HepG2 (cell line): ENCODE measurements at regions not wholly inside any gene's neighbourhood (a gene's known extent, or its start where the extent isn't known, plus 50 kb on each side); places are given as distances from the start of the nearest gene placed in this dataset.

Experiments used
- ATAC-seq: fragments of 200-7000 bp; cut with Tn5 transposase; 3 replicates; pipeline ENCODE4 v1.9.1; 2020; ENCODE audit warnings: mild to moderate bottlenecking, moderate library complexity
- BruUV-seq: library from RNA; stranded (reverse); fragments of 400-500 nt; replicated peaks from 2 replicates; lab custom pipeline; 2021; lab: Mats Ljungman, UMichigan
- CTCF ChIA-PET: fragments of 300-600 bp; formaldehyde crosslinking; extraction: SDS; loops from one replicate; lab custom pipeline; 2021; ENCODE audit warnings: low total read pairs, inconsistent platforms, low intra/inter-chr PET ratio; lab: Yijun Ruan, JAX
- POLR2A ChIA-PET: fragments of 350-600 bp; sonication (Branson Sonifier 250); formaldehyde crosslinking; loops from one replicate; lab custom pipeline; 2020; ENCODE audit warnings: antibody characterized with exemption, inconsistent platforms; lab: Yijun Ruan, JAX
- DNase-seq: peaks from one replicate; pipeline ENCODE4 v3.0.0-alpha.2; 2015; ENCODE audit warnings: low spot score
- FAIRE-seq: peaks from 3 replicates; lab custom pipeline; 2011; peaks lifted over from hg19 to GRCh38; lab: Jason Lieb, UNC
- H2AFZ ChIP-seq: one replicate; pipeline ENCODE4 v1.6.1; 2011; ENCODE audit warnings: low read length, inconsistent platforms
- H3K27ac ChIP-seq: fragments of 300-600 bp; 3 replicates; pipeline ENCODE4 v1.8.0; 2011; ENCODE audit warnings: mixed run types, mild to moderate bottlenecking, mixed read lengths, low read length, inconsistent platforms; ENCODE audit not compliant: insufficient read depth; ENCODE audit errors: extremely low read length
- H3K27me3 ChIP-seq, 2 experiments: fragments of 200-600 bp in 1 of 2; 2 replicates in 1 of 2; 3 replicates in 1 of 2; pipeline versions ENCODE4 v1.6.0 to v1.8.0; 2011; ENCODE audit warnings: low read length in 2 of 2, mild to moderate bottlenecking in 2 of 2, moderate library complexity in 2 of 2, inconsistent platforms in 1 of 2; ENCODE audit not compliant: insufficient read depth in 2 of 2, control insufficient read depth in 1 of 2
- H3K36me3 ChIP-seq, 2 experiments: fragments of 200-600 bp in 1 of 2; replicated peaks in 1 of 2; 2 replicates in 1 of 2; 3 replicates in 1 of 2; pipeline versions ENCODE4 v1.5.1 to v1.8.0; 2011; ENCODE audit warnings: low read length in 2 of 2, inconsistent platforms in 1 of 2; ENCODE audit not compliant: insufficient read depth in 2 of 2, control insufficient read depth in 1 of 2
- H3K4me1 ChIP-seq: 2 replicates; pipeline ENCODE4 v1.5.1; 2012; ENCODE audit warnings: low read length, inconsistent platforms; ENCODE audit not compliant: insufficient read depth
- H3K4me2 ChIP-seq: 2 replicates; pipeline ENCODE4 v1.6.0; 2011; ENCODE audit warnings: low read depth, low read length, inconsistent platforms
- H3K4me3 ChIP-seq, 3 experiments: fragments of 200-600 bp in 1 of 3; sonication (generic), shearing (Covaris generic) in 1 of 3; replicated peaks in 1 of 3; 2 replicates each; pipeline ENCODE4 v1.5.1; 2011 to 2016; ENCODE audit warnings: low read length in 3 of 3, inconsistent platforms in 2 of 3, low read depth in 2 of 3, mild to moderate bottlenecking in 2 of 3, control low read depth in 1 of 3, mixed read lengths in 1 of 3; ENCODE audit not compliant: insufficient read depth in 1 of 3
- H3K79me2 ChIP-seq: one replicate; pipeline ENCODE4 v1.6.1; 2011; ENCODE audit warnings: low read length, inconsistent platforms; ENCODE audit not compliant: insufficient read depth
- H3K9ac ChIP-seq: 2 replicates; pipeline ENCODE4 v1.6.0; 2011; ENCODE audit warnings: mild to moderate bottlenecking, low read depth, low read length, inconsistent platforms; ENCODE audit not compliant: insufficient read depth
- H3K9me3 ChIP-seq: 2 replicates; pipeline ENCODE4 v1.5.1; 2012; ENCODE audit warnings: mild to moderate bottlenecking, low read length
- H4K20me1 ChIP-seq: 2 replicates; pipeline ENCODE4 v1.6.0; 2011; ENCODE audit warnings: inconsistent platforms, mild to moderate bottlenecking, low read length, moderate library complexity; ENCODE audit not compliant: insufficient read depth
- DR1 ChIP-seq: sonication (generic); formaldehyde crosslinking; IDR thresholded peaks from 2 replicates; pipeline ENCODE4 v1.8.0; 2021; ENCODE audit warnings: mild to moderate bottlenecking, missing genetic modification reagents, inconsistent platforms
- KDM1A ChIP-seq: IDR thresholded peaks from 2 replicates; pipeline ENCODE4 v1.6.1; 2016; ENCODE audit warnings: missing compliant biosample characterization
- LCORL ChIP-seq, 2 experiments: fragments of 450-650 bp in 1 of 2; sonication (generic) in 1 of 2; formaldehyde crosslinking in 1 of 2; IDR thresholded peaks; 2 replicates each; pipeline versions ENCODE4 v1.5.0 to v1.6.1; 2017 to 2020; ENCODE audit warnings: antibody characterized with exemption in 1 of 2, missing genetic modification reagents in 1 of 2
- SMC3 ChIP-seq: IDR thresholded peaks from 2 replicates; pipeline ENCODE4 v1.6.1; 2011; ENCODE audit warnings: low read length, improper control_type of control experiment
- SSRP1 ChIP-seq: IDR thresholded peaks from 2 replicates; pipeline ENCODE4 v1.6.1; 2016; ENCODE audit warnings: control low read depth
- STAG1 ChIP-seq: sonication (generic); formaldehyde crosslinking; IDR thresholded peaks from 2 replicates; pipeline ENCODE4 v1.4.0; 2020; ENCODE audit warnings: missing genetic modification reagents
- TBP ChIP-seq: sonication (generic); formaldehyde crosslinking; IDR thresholded peaks from 2 replicates; pipeline ENCODE4 v1.5.0; 2020; ENCODE audit warnings: missing genetic modification reagents
- ZNF552 ChIP-seq: sonication (generic); formaldehyde crosslinking; IDR thresholded peaks from 2 replicates; pipeline ENCODE4 v1.9.0; 2022; ENCODE audit warnings: missing genetic modification reagents, mild to moderate bottlenecking, borderline replicate concordance
- WGBS: methylation state at CpG from one replicate; pipeline ENCODE4 v1.1.6; 2017; ENCODE audit warnings: low lambda C conversion rate; 5-methylcytosine and 5-hydroxymethylcytosine counted together
- in situ Hi-C: cut with HindIII; loops from 2 replicates; pipeline ENCODE4 v1.10.0; 2017; ENCODE audit warnings: low pct_unique_long_range_greater_than_20kb; ENCODE audit not compliant: extremely low pct_ligation_motif_present
- intact Hi-C: fragments of 100-400 bp; cut with micrococcal nuclease; formaldehyde crosslinking; loops from one replicate; pipeline ENCODE4 v1.10.0; 2022; ENCODE audit not compliant: unreplicated experiment
- TF ChIP-seq, protein P1 (sequence below): sonication (generic); formaldehyde crosslinking; IDR thresholded peaks from 2 replicates; pipeline ENCODE4 v1.5.0; 2020; ENCODE audit warnings: mild to moderate bottlenecking, missing genetic modification reagents, moderate library complexity

- H3K27me3 ChIP-seq: no peaks in the 10 kb centered on the region
- H3K9ac ChIP-seq: no peak overlapping the region
- no peaks in the 10 kb centered on the region for H3K79me2 ChIP-seq
- ATAC-seq: peak; percentile 82
- H4K20me1 ChIP-seq: no peaks in the 10 kb centered on the region
- no peak for FAIRE-seq
- in situ Hi-C loops: no loop called here
- no peak overlapping the region for H3K4me2 ChIP-seq
- CTCF ChIA-PET: no interaction called here
- POLR2A ChIA-PET: no interaction called here
- no peak for DNase-seq
- no peak overlapping the region for H3K4me3 ChIP-seq
- no peak for TF ChIP-seq KDM1A
- TF ChIP-seq SSRP1 (CRISPR knock-in tag): no peak
- TF ChIP-seq DR1 (CRISPR knock-in tag): no peak
- no peak for TF ChIP-seq TBP (CRISPR knock-in tag)
- no peak overlapping the region for H2AFZ ChIP-seq
- WGBS: 7% methylated on average over 5 of the region's 5 CpGs
- no peaks in the 10 kb centered on the region for H3K36me3 ChIP-seq
- intact Hi-C loops: no loop called here
- no TSS peak for BruUV-seq
- H3K27ac ChIP-seq: no peak overlapping the region
- H3K4me1 ChIP-seq: no peaks in the 10 kb centered on the region
- H3K9me3 ChIP-seq: no peaks in the 10 kb centered on the region
These were observed 913.7 kb upstream of the ACVR2A start for GRCh38 chr2:146931109-146931508.

GRCh38 chr2:146927080-146927711, 917.6 kb upstream of the ACVR2A start:
- 3% methylated on average over 3 of the region's 3 CpGs for WGBS
- H3K4me3 ChIP-seq: no peak overlapping the region
- no peaks in the 10 kb centered on the region for H3K4me1 ChIP-seq
- no peaks in the 10 kb centered on the region for H3K79me2 ChIP-seq
- H2AFZ ChIP-seq: no peak overlapping the region
- CTCF ChIA-PET: no interaction called here
- ATAC-seq (peak; percentile 95), DNase-seq (peak; percentile 28), FAIRE-seq (no peak)
- no peak overlapping the region for H3K4me2 ChIP-seq
- H3K27ac ChIP-seq: no peak overlapping the region
- no peak overlapping the region for H3K9ac ChIP-seq
- intact Hi-C loops: loop anchor here (1.0 kb wide), 1 partner anchor 984 kb away; no protein-coding TSS in a partner anchor
- in situ Hi-C loops: no loop called here
- no TSS peak for BruUV-seq
- no peaks in the 10 kb centered on the region for H3K27me3 ChIP-seq
- no peaks in the 10 kb centered on the region for H4K20me1 ChIP-seq
- no peaks in the 10 kb centered on the region for H3K9me3 ChIP-seq
- H3K36me3 ChIP-seq: no peaks in the 10 kb centered on the region
- POLR2A ChIA-PET: no interaction called here
- peak; percentile 15; the same call in 1 of the 2 replicates for TF ChIP-seq SMC3
- no peak for TF ChIP-seq ZNF552 (CRISPR knock-in tag)
- TF ChIP-seq STAG1 (CRISPR knock-in tag): peak; percentile 71
- TF ChIP-seq, protein P1, sequence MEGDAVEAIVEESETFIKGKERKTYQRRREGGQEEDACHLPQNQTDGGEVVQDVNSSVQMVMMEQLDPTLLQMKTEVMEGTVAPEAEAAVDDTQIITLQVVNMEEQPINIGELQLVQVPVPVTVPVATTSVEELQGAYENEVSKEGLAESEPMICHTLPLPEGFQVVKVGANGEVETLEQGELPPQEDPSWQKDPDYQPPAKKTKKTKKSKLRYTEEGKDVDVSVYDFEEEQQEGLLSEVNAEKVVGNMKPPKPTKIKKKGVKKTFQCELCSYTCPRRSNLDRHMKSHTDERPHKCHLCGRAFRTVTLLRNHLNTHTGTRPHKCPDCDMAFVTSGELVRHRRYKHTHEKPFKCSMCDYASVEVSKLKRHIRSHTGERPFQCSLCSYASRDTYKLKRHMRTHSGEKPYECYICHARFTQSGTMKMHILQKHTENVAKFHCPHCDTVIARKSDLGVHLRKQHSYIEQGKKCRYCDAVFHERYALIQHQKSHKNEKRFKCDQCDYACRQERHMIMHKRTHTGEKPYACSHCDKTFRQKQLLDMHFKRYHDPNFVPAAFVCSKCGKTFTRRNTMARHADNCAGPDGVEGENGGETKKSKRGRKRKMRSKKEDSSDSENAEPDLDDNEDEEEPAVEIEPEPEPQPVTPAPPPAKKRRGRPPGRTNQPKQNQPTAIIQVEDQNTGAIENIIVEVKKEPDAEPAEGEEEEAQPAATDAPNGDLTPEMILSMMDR: peak; percentile 67
- no peak for TF ChIP-seq LCORL (IDR thresholded peaks at IDR 0.05)
- TF ChIP-seq LCORL (CRISPR knock-in tag; IDR thresholded peaks at IDR 0.05): no peak
- TF ChIP-seq, all 625 proteins: peak for 3
